ENCODE measurements at regions not wholly inside any gene's neighbourhood (a gene's known extent, or its start where the extent isn't known, plus 50 kb on each side); places are given as distances from the start of the nearest gene placed in this dataset.
A peak's percentile ranks its signal among the peaks of the same experiment; 100 is the strongest.

DNA sequence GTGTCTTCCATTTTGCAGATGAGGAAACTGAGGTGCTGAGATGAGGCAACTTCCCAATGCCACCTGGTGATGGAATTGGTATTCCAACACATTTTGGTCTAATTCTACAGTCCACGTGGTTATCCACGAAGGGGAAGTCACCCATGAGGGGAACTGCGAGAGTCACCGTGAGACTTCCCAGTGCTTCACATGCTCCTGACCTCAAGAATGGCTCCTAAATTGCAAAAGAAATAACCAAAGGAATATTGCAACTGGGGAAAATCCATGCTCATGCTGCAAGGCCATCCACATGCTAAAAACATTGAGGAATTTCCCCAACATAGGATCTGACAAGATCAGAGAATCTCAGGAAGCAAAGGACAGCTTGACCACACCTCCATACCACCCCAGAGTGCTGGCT lies 153.9 kb downstream of the HS3ST3B1 start:
- Histone ChIP-seq H3K23ac (ENCODE audit: low read length in 2 of 2) (no peak overlapping the region), H3K36me3 (ENCODE audit: control insufficient read depth in 1 of 2, insufficient read depth in 2 of 2, low read depth in 1 of 2, low read length in 2 of 2) (no peaks in the 10 kb centered on the region), H3K27me3 (ENCODE audit: control insufficient read depth in 1 of 2, insufficient read depth in 1 of 2, low read length in 2 of 2) (peaks cover 6 to 13% of the 10 kb centered on the region in 2 experiments), H2BK15ac (ENCODE audit: low read depth, poor library complexity, severe bottlenecking) (no peak overlapping the region), H3K18ac (ENCODE audit: low read depth in 1 of 2, low read length in 2 of 2) (no peak overlapping the region), H3K27ac (ENCODE audit: low read length, poor library complexity, severe bottlenecking) (no peak overlapping the region), H2AK5ac (ENCODE audit: low read length, severe bottlenecking) (no peak overlapping the region), H2AFZ (ENCODE audit: low read depth, low read length) (no peak overlapping the region), H2BK12ac (ENCODE audit: low read length in 2 of 2) (no peak overlapping the region), H3K14ac (ENCODE audit: low read length in 2 of 2) (no peak overlapping the region), H3K9ac (ENCODE audit: low read length) (no peak overlapping the region), H3K4ac (ENCODE audit: low read depth in 1 of 2, low read length in 2 of 2) (no peak overlapping the region), H4K91ac (ENCODE audit: low read length) (no peak overlapping the region), H3K79me1 (replicated peaks; ENCODE audit: low read length, poor library complexity, severe bottlenecking) (no peaks in the 10 kb centered on the region), H3K9me3 (ENCODE audit: control insufficient read depth, low read length) (no peaks in the 10 kb centered on the region), H3K4me3 (ENCODE audit: insufficient read depth in 1 of 2, low read depth in 1 of 2, low read length in 2 of 2) (no peak overlapping the region), H3K4me2 (ENCODE audit: low read length, poor library complexity, severe bottlenecking) (no peak overlapping the region), H2BK120ac (ENCODE audit: low read depth, low read length) (no peak overlapping the region), H2BK5ac (ENCODE audit: low read depth, low read length, poor library complexity, severe bottlenecking) (no peak overlapping the region), H4K8ac (ENCODE audit: low read length) (no peak overlapping the region), H3K4me1 (ENCODE audit: control insufficient read depth, insufficient read depth, low read depth, low read length) (no peaks in the 10 kb centered on the region)
- WGBS, result 98% methylated on average over 4 of the region's 4 CpGs
- no peak for DNase-seq

DNA sequence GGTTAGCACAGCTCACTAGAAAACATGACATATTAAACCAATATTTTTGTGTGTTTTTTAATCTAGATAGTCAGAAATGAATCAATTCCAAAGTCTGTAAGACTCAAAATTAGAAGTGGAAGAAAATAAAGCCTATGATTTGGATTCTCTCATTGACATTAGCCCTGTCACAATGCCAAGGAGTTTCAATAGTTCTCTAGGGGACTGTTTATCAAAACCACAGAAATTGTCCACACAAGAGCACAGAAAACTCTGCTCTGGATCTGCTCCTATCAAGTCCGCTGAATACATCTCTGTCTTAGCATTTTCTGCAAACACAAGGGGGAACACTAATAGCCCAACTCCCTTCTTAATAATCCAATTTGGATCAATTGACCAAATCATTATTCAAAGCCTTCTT lies 152.0 kb downstream of the HS3ST3B1 start:
- Histone ChIP-seq H3K4me2 (ENCODE audit: low read length, poor library complexity, severe bottlenecking) (no peak overlapping the region), H3K4ac (ENCODE audit: low read depth in 1 of 2, low read length in 2 of 2) (no peak overlapping the region), H2BK5ac (ENCODE audit: low read depth, low read length, poor library complexity, severe bottlenecking) (no peak overlapping the region), H3K36me3 (ENCODE audit: control insufficient read depth in 1 of 2, insufficient read depth in 2 of 2, low read depth in 1 of 2, low read length in 2 of 2) (no peaks in the 10 kb centered on the region), H3K79me1 (replicated peaks; ENCODE audit: low read length, poor library complexity, severe bottlenecking) (no peaks in the 10 kb centered on the region), H3K4me3 (ENCODE audit: insufficient read depth in 1 of 2, low read depth in 1 of 2, low read length in 2 of 2) (no peak overlapping the region), H3K27me3 (ENCODE audit: control insufficient read depth in 1 of 2, insufficient read depth in 1 of 2, low read length in 2 of 2) (peaks cover 6 to 13% of the 10 kb centered on the region in 2 experiments), H2BK120ac (ENCODE audit: low read depth, low read length) (no peak overlapping the region), H4K8ac (ENCODE audit: low read length) (no peak overlapping the region), H3K18ac (ENCODE audit: low read depth in 1 of 2, low read length in 2 of 2) (no peak overlapping the region), H3K27ac (ENCODE audit: low read length, poor library complexity, severe bottlenecking) (no peak overlapping the region), H3K9me3 (ENCODE audit: control insufficient read depth, low read length) (no peaks in the 10 kb centered on the region), H3K14ac (ENCODE audit: low read length in 2 of 2) (no peak overlapping the region), H3K23ac (ENCODE audit: low read length in 2 of 2) (no peak overlapping the region), H3K4me1 (ENCODE audit: control insufficient read depth, insufficient read depth, low read depth, low read length) (no peaks in the 10 kb centered on the region), H2AFZ (ENCODE audit: low read depth, low read length) (no peak overlapping the region), H3K9ac (ENCODE audit: low read length) (no peak overlapping the region), H2BK15ac (ENCODE audit: low read depth, poor library complexity, severe bottlenecking) (no peak overlapping the region), H4K91ac (ENCODE audit: low read length) (no peak overlapping the region), H2BK12ac (ENCODE audit: low read length in 2 of 2) (no peak overlapping the region), H2AK5ac (ENCODE audit: low read length, severe bottlenecking) (no peak overlapping the region)
- DNase-seq, result no peak
- 88% methylated on average over 1 of the region's 1 CpG for WGBS

DNA sequence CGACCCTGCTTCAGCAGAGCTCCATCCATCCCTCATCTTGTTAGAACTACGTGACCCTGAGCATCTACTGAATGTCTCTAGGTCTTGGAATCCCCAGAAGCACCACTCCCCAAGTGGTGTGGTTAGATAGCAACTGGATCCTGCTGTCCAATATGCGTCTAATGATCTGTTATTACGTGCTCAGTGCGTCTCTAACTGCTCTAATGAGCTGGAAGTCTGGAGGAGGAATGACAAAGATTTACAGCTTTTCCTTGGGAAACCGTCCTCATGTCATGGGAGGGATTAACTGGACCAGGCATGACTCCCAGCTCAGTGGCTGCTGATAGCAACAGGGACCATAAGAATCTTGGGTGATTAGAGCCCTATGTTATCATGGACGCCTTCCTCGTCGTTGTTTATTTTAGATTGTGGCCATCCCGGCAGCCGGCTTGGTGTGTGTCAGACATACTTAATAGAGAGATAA lies 150.9 kb downstream of the HS3ST3B1 start:
- 13% methylated on average over 11 of the region's 11 CpGs for WGBS
- peak overlapping the region; percentile 40 for H4K91ac ChIP-seq (ENCODE audit: low read length)

DNA sequence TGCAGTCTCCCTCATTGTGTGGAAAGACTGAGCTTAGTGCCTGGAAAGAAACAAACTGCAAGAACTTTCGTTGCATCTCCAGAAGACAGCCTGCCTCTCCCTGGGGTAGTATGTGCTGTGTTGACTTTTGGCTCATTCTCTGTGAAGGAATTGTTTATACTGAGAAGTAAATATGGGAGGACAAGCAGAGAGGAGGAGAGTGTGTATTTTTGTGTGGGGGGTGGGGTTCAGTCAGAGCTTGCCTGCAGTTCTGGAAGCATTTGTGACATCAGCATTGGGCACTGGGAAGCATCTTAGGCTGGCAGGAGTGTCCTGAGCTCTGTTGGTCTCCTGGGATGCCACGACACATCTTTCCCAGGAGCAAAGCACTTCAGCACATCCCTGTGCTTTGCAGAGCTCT lies 147.9 kb downstream of the HS3ST3B1 start:
- H2AFZ ChIP-seq (ENCODE audit: low read depth, low read length), result no peak overlapping the region
- H4K8ac ChIP-seq (ENCODE audit: low read length), result peak overlapping the region; percentile 19
- peak overlapping the region; percentile 2 to 79 for H3K18ac ChIP-seq (ENCODE audit: low read depth in 1 of 2, low read length in 2 of 2)
- H3K4me2 ChIP-seq (ENCODE audit: low read length, poor library complexity, severe bottlenecking), result no peak overlapping the region
- H3K27ac ChIP-seq (ENCODE audit: low read length, poor library complexity, severe bottlenecking), result no peak overlapping the region
- H3K4ac ChIP-seq (ENCODE audit: low read depth in 1 of 2, low read length in 2 of 2), result peak overlapping the region in 1 of 2 experiments; percentile 5
- H3K79me1 ChIP-seq (replicated peaks; ENCODE audit: low read length, poor library complexity, severe bottlenecking), result no peaks in the 10 kb centered on the region
- H2AK5ac ChIP-seq (ENCODE audit: low read length, severe bottlenecking), result no peak overlapping the region
- H3K27me3 ChIP-seq (ENCODE audit: control insufficient read depth in 1 of 2, insufficient read depth in 1 of 2, low read length in 2 of 2), result peaks cover 6 to 13% of the 10 kb centered on the region in 2 experiments
- no peak overlapping the region for H3K23ac ChIP-seq (ENCODE audit: low read length in 2 of 2)
- no peaks in the 10 kb centered on the region for H3K36me3 ChIP-seq (ENCODE audit: control insufficient read depth in 1 of 2, insufficient read depth in 2 of 2, low read depth in 1 of 2, low read length in 2 of 2)
- H3K4me3 ChIP-seq (ENCODE audit: insufficient read depth in 1 of 2, low read depth in 1 of 2, low read length in 2 of 2), result no peak overlapping the region
- H2BK120ac ChIP-seq (ENCODE audit: low read depth, low read length), result no peak overlapping the region
- no peak overlapping the region for H3K14ac ChIP-seq (ENCODE audit: low read length in 2 of 2)
- no peaks in the 10 kb centered on the region for H3K9me3 ChIP-seq (ENCODE audit: control insufficient read depth, low read length)
- DNase-seq, result peak; percentile 61
- H4K91ac ChIP-seq (ENCODE audit: low read length), result no peak overlapping the region
- no peak overlapping the region for H3K9ac ChIP-seq (ENCODE audit: low read length)
- 25% methylated on average over 2 of the region's 2 CpGs for WGBS
- H3K4me1 ChIP-seq (ENCODE audit: control insufficient read depth, insufficient read depth, low read depth, low read length), result no peaks in the 10 kb centered on the region
- H2BK12ac ChIP-seq (ENCODE audit: low read length in 2 of 2), result peak overlapping the region; percentile 38 to 85
- H2BK5ac ChIP-seq (ENCODE audit: low read depth, low read length, poor library complexity, severe bottlenecking), result no peak overlapping the region
- no peak overlapping the region for H2BK15ac ChIP-seq (ENCODE audit: low read depth, poor library complexity, severe bottlenecking)

More for the DNA sequence above, 150.9 kb downstream of the HS3ST3B1 start:
- no peak overlapping the region for H2BK120ac ChIP-seq (ENCODE audit: low read depth, low read length)
- no peak overlapping the region for H3K18ac ChIP-seq (ENCODE audit: low read depth in 1 of 2, low read length in 2 of 2)
- H3K36me3 ChIP-seq (ENCODE audit: control insufficient read depth in 1 of 2, insufficient read depth in 2 of 2, low read depth in 1 of 2, low read length in 2 of 2), result no peaks in the 10 kb centered on the region
- no peaks in the 10 kb centered on the region for H3K79me1 ChIP-seq (replicated peaks; ENCODE audit: low read length, poor library complexity, severe bottlenecking)
- H3K14ac ChIP-seq (ENCODE audit: low read length in 2 of 2), result no peak overlapping the region
- H3K4ac ChIP-seq (ENCODE audit: low read depth in 1 of 2, low read length in 2 of 2), result peak overlapping the region in 1 of 2 experiments; percentile 44
- H2BK12ac ChIP-seq (ENCODE audit: low read length in 2 of 2), result peak overlapping the region; percentile 66 to 94
- no peak overlapping the region for H3K4me3 ChIP-seq (ENCODE audit: insufficient read depth in 1 of 2, low read depth in 1 of 2, low read length in 2 of 2)
- peak; percentile 89 for DNase-seq
- H2BK15ac ChIP-seq (ENCODE audit: low read depth, poor library complexity, severe bottlenecking), result no peak overlapping the region
- no peak overlapping the region for H2AFZ ChIP-seq (ENCODE audit: low read depth, low read length)
- no peak overlapping the region for H3K9ac ChIP-seq (ENCODE audit: low read length)
- H3K27ac ChIP-seq (ENCODE audit: low read length, poor library complexity, severe bottlenecking), result no peak overlapping the region
- H3K4me1 ChIP-seq (ENCODE audit: control insufficient read depth, insufficient read depth, low read depth, low read length), result no peaks in the 10 kb centered on the region
- no peak overlapping the region for H3K4me2 ChIP-seq (ENCODE audit: low read length, poor library complexity, severe bottlenecking)
- peaks cover 6 to 13% of the 10 kb centered on the region in 2 experiments for H3K27me3 ChIP-seq (ENCODE audit: control insufficient read depth in 1 of 2, insufficient read depth in 1 of 2, low read length in 2 of 2)
- H4K8ac ChIP-seq (ENCODE audit: low read length), result peak overlapping the region; percentile 55
- H2BK5ac ChIP-seq (ENCODE audit: low read depth, low read length, poor library complexity, severe bottlenecking), result no peak overlapping the region
- no peak overlapping the region for H3K23ac ChIP-seq (ENCODE audit: low read length in 2 of 2)
- no peak overlapping the region for H2AK5ac ChIP-seq (ENCODE audit: low read length, severe bottlenecking)
- no peaks in the 10 kb centered on the region for H3K9me3 ChIP-seq (ENCODE audit: control insufficient read depth, low read length)
